ENCODE measurements at regions not wholly inside any gene's neighbourhood (a gene's known extent, or its start where the extent isn't known, plus 50 kb on each side); places are given as distances from the start of the nearest gene placed in this dataset.

DNA sequence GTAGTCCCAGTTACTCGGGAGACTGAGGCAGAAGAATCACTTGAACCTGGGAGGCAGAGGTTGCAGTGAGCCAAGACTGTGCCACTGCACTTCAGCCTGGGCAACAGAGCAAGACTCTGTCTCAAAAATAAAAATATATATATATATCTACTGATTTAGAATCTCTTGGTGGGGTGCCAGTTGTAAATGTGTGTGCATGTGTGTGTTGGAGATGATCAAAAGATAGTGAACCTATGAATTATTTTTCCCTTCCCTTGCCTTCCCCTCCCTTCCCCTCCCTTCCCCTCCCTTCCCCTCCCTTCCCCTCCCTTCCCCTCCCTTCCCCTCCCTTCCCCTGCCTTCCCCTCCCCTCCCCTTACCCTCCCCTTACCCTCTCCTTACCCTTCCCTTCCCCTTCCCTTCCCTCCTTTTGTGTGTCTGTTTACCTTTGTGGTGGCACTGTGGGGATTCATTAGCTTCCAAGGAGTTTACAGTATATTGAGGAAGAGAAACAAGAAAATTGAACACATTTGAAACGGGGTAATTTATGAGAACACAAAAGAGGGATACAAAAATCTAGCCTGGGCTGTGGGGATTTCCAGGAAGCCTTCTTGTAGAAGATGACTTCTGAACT, 281.5 kb upstream of the DPPA4 start:
- H3K27ac ChIP-seq: no peak overlapping the region
- no peak overlapping the region for H3K4me3 ChIP-seq
- DNase-seq (ENCODE audit: low spot score): no peak
- no peak for TF ChIP-seq CTCF (IDR thresholded peaks at IDR 0.05)

DNA sequence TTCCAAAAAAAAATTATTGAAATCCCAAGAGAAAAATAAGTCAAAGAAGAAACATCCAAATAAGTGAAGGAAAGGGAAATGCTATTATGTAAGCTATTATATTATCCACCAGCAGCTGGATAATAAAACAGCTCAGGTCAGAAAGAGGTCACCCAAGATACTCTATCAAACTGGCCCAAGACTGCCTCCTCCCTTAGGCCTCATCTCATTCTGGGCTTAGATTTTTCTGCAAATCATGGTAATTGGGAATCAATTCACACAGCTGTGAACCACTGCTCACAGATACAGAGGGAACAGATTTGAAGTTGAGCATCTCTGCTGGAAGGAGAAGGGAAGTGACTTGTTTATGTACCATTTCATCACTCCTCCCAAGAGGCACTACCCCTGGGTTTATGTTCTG, 294.6 kb upstream of the DPPA4 start:
- H3K4me3 ChIP-seq: no peak overlapping the region
- TF ChIP-seq CTCF (IDR thresholded peaks at IDR 0.05): no peak
- H3K27ac ChIP-seq: no peak overlapping the region
- no peak for DNase-seq (ENCODE audit: low spot score)

DNA sequence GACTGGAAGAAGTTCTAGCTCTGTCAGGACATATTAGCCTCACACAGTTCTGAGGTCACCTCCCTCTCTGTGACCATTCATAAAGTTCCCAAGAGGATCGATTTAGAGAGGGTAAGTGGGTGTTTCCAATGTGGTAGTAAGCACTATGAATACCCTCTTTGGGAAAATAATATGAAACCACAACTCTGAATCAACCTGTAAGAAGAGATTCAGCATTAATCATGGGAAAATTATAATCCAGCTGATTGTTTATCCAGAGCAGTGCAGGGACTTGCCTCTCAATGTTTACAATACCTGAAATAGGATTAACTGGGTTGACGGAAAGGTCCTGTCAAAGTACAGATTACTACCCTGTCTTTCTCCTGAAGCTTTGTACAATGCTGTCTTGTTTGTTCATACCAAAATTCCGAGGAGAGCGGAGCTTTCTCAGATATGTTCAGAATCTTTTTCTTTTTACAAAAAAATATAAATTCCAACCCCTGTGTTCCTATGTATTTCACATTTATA, 302.9 kb upstream of the DPPA4 start:
- TF ChIP-seq CTCF (IDR thresholded peaks at IDR 0.05): no peak
- Histone ChIP-seq H3K4me3 (no peak overlapping the region), H3K27ac (no peak overlapping the region)
- no peak for DNase-seq (ENCODE audit: low spot score)

GRCh38 chr3:109642025-109642424, 304.7 kb upstream of the DPPA4 start:
- no peak overlapping the region for H3K27ac ChIP-seq
- no peak for TF ChIP-seq CTCF (IDR thresholded peaks at IDR 0.05)
- no peak overlapping the region for H3K4me3 ChIP-seq
- no peak for DNase-seq (ENCODE audit: low spot score)

DNA sequence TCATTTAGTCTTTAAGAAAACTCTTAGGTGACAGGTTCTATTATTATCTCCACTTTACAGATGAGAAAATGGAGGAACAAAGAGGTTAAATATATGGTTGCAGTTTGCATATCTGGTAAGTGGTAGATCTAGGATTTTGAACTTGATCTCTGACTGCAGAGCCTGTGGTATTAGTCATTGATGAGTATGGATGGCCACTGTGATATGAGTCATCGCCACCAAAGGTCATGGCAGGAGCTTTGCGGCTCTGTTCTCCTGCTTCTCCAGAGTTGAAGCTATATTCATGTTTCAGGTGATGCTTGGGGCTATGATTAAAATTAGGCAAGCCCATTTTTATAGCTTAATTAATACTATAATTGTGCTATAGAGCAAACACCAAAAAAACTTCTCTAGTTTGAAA, 306.2 kb upstream of the DPPA4 start:
- no peak for TF ChIP-seq CTCF (IDR thresholded peaks at IDR 0.05)
- H3K4me3 ChIP-seq: no peak overlapping the region
- DNase-seq (ENCODE audit: low spot score): no peak
- H3K27ac ChIP-seq: no peak overlapping the region

DNA sequence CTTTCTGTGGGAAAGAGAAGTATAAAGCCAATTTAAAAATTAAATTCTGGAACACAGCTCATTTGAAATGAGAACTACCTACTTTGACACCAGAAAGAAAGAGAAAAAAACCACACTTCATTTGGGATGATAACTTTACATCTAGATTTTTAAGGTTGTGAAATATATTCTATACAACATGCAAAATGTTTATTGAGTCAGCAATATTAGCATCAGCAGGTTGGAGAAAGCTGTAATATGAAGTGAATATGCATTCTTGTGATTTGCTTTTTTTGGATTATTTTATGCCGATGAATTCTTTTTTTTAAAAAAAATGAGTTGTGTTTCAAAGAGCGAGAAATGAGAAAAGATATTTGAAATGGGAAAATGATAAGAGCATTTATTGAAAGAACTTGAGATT, 307.0 kb upstream of the DPPA4 start:
- Histone ChIP-seq H3K4me3 (no peak overlapping the region), H3K27ac (no peak overlapping the region)
- no peak for TF ChIP-seq CTCF (IDR thresholded peaks at IDR 0.05)
- no peak for DNase-seq (ENCODE audit: low spot score)

GRCh38 chr3:109644746-109645145, 307.4 kb upstream of the DPPA4 start:
- no peak for DNase-seq (ENCODE audit: low spot score)
- no peak for TF ChIP-seq CTCF (IDR thresholded peaks at IDR 0.05)

More at GRCh38 chr3:109644746-109645145, 307.4 kb upstream of the DPPA4 start:
- Histone ChIP-seq H3K4me3 (no peak overlapping the region), H3K27ac (no peak overlapping the region)
